GM23338 (cell line): ENCODE measurements at regions not wholly inside any gene's neighbourhood (a gene's known extent, or its start where the extent isn't known, plus 50 kb on each side); places are given as distances from the start of the nearest gene placed in this dataset.

Experiments
- CREB1 ChIP-seq: fragments of 250-450 bp; sonication (Bioruptor Pico); IDR thresholded peaks from 2 replicates; pipeline ENCODE4 v1.5.0; 2020; ENCODE audit warnings: low read depth, mild to moderate bottlenecking, moderate library complexity
- CTCF ChIP-seq, 2 experiments: fragments of 200-600 bp in 1 of 2; sonication (generic) in 1 of 2; conservative IDR thresholded peaks; 2 replicates each; pipeline versions ENCODE4 v1.5.1 to v1.6.1; 2016 to 2017; ENCODE audit warnings: antibody characterized with exemption in 2 of 2, low read depth in 2 of 2, mild to moderate bottlenecking in 2 of 2, moderate library complexity in 1 of 2
- ETS1 ChIP-seq: IDR thresholded peaks from 2 replicates; pipeline ENCODE4 v1.6.1; 2016; ENCODE audit warnings: antibody characterized with exemption
- EZH2 ChIP-seq: fragments of 200-600 bp; sonication (generic); IDR thresholded peaks from one replicate; pipeline ENCODE4 v1.8.0; 2017; ENCODE audit warnings: antibody characterized with exemption, mild to moderate bottlenecking, low read depth; ENCODE audit not compliant: unreplicated experiment
- EZH2phosphoT487 ChIP-seq: fragments of 200-600 bp; sonication (generic); IDR thresholded peaks from one replicate; pipeline ENCODE4 v1.8.1; 2018; ENCODE audit warnings: antibody characterized with exemption; ENCODE audit not compliant: unreplicated experiment
- JUNB ChIP-seq: IDR thresholded peaks from one replicate; pipeline ENCODE4 v1.6.1; 2016; ENCODE audit warnings: antibody characterized with exemption; ENCODE audit not compliant: unreplicated experiment
- NANOG ChIP-seq: IDR thresholded peaks from 2 replicates; pipeline ENCODE4 v1.6.1; 2016; ENCODE audit warnings: antibody characterized with exemption, borderline replicate concordance
- POLR2AphosphoS5 ChIP-seq: IDR thresholded peaks from 2 replicates; pipeline ENCODE4 v1.6.1; 2016; ENCODE audit warnings: antibody characterized with exemption, low read depth
- REST ChIP-seq: IDR thresholded peaks from one replicate; pipeline ENCODE4 v1.6.1; 2018; ENCODE audit warnings: antibody characterized with exemption; ENCODE audit not compliant: unreplicated experiment
- ZNF331 ChIP-seq: fragments of 250-450 bp; sonication (Bioruptor Pico); IDR thresholded peaks from 2 replicates; pipeline ENCODE4 v1.5.0; 2020; ENCODE audit warnings: low read depth, mild to moderate bottlenecking, moderate library complexity
- TF ChIP-seq, protein P1 (sequence below): fragments of 250-450 bp; sonication (Bioruptor Pico); IDR thresholded peaks from 2 replicates; pipeline ENCODE4 v1.5.0; 2020; ENCODE audit warnings: mild to moderate bottlenecking, moderate library complexity

GRCh38 chr20:59411589-59411988 is 111.2 kb downstream of the EDN3 start:
- no peak for TF ChIP-seq CTCF (conservative IDR thresholded peaks at IDR 0.05; ENCODE audit: low read depth in 2 of 2)
- TF ChIP-seq EZH2: no peak
- no peak for TF ChIP-seq EZH2phosphoT487
- no peak for TF ChIP-seq CREB1
- no peak for TF ChIP-seq NANOG
- no peak for TF ChIP-seq JUNB
- no peak for TF ChIP-seq POLR2AphosphoS5
- TF ChIP-seq, protein P1, sequence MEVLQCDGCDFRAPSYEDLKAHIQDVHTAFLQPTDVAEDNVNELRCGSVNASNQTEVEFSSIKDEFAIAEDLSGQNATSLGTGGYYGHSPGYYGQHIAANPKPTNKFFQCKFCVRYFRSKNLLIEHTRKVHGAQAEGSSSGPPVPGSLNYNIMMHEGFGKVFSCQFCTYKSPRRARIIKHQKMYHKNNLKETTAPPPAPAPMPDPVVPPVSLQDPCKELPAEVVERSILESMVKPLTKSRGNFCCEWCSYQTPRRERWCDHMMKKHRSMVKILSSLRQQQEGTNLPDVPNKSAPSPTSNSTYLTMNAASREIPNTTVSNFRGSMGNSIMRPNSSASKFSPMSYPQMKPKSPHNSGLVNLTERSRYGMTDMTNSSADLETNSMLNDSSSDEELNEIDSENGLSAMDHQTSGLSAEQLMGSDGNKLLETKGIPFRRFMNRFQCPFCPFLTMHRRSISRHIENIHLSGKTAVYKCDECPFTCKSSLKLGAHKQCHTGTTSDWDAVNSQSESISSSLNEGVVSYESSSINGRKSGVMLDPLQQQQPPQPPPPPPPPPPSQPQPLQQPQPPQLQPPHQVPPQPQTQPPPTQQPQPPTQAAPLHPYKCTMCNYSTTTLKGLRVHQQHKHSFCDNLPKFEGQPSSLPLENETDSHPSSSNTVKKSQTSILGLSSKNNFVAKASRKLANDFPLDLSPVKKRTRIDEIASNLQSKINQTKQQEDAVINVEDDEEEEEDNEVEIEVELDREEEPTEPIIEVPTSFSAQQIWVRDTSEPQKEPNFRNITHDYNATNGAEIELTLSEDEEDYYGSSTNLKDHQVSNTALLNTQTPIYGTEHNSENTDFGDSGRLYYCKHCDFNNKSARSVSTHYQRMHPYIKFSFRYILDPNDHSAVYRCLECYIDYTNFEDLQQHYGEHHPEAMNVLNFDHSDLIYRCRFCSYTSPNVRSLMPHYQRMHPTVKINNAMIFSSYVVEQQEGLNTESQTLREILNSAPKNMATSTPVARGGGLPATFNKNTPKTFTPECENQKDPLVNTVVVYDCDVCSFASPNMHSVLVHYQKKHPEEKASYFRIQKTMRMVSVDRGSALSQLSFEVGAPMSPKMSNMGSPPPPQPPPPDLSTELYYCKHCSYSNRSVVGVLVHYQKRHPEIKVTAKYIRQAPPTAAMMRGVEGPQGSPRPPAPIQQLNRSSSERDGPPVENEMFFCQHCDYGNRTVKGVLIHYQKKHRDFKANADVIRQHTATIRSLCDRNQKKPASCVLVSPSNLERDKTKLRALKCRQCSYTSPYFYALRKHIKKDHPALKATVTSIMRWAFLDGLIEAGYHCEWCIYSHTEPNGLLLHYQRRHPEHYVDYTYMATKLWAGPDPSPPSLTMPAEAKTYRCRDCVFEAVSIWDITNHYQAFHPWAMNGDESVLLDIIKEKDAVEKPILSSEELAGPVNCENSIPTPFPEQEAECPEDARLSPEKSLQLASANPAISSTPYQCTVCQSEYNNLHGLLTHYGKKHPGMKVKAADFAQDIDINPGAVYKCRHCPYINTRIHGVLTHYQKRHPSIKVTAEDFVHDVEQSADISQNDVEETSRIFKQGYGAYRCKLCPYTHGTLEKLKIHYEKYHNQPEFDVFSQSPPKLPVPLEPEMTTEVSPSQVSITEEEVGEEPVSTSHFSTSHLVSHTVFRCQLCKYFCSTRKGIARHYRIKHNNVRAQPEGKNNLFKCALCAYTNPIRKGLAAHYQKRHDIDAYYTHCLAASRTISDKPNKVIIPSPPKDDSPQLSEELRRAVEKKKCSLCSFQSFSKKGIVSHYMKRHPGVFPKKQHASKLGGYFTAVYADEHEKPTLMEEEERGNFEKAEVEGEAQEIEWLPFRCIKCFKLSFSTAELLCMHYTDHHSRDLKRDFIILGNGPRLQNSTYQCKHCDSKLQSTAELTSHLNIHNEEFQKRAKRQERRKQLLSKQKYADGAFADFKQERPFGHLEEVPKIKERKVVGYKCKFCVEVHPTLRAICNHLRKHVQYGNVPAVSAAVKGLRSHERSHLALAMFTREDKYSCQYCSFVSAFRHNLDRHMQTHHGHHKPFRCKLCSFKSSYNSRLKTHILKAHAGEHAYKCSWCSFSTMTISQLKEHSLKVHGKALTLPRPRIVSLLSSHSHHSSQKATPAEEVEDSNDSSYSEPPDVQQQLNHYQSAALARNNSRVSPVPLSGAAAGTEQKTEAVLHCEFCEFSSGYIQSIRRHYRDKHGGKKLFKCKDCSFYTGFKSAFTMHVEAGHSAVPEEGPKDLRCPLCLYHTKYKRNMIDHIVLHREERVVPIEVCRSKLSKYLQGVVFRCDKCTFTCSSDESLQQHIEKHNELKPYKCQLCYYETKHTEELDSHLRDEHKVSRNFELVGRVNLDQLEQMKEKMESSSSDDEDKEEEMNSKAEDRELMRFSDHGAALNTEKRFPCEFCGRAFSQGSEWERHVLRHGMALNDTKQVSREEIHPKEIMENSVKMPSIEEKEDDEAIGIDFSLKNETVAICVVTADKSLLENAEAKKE (CRISPR knock-in tag): no peak
- TF ChIP-seq ETS1: no peak
- TF ChIP-seq ZNF331 (CRISPR knock-in tag): no peak
- TF ChIP-seq REST: no peak
